HEK293 (cell line): ENCODE measurements at regions not wholly inside any gene's neighbourhood (a gene's known extent, or its start where the extent isn't known, plus 50 kb on each side); places are given as distances from the start of the nearest gene placed in this dataset.

Experiments used
- CTCF ChIP-seq: fragments of 450-650 bp; formaldehyde crosslinking; IDR thresholded peaks from 2 replicates; pipeline ENCODE4 v1.5.1; 2016; ENCODE audit warnings: missing biosample characterization, missing genetic modification characterization
- REPIN1 ChIP-seq: fragments of 450-650 bp; formaldehyde crosslinking; IDR thresholded peaks from 2 replicates; pipeline ENCODE4 v1.5.1; 2017; ENCODE audit warnings: missing biosample characterization, missing genetic modification characterization, low read depth
- ZNF530 ChIP-seq: fragments of 450-650 bp; formaldehyde crosslinking; IDR thresholded peaks from 2 replicates; pipeline ENCODE4 v1.5.1; 2016; ENCODE audit warnings: low read depth, missing biosample characterization, missing genetic modification characterization

- TF ChIP-seq REPIN1 (tag by site-specific recombination) (no peak), CTCF (tag by site-specific recombination) (no peak), ZNF530 (no peak)
Observed at GRCh38 chr2:215619022-215619958, 183.4 kb upstream of the FN1 start.
